Vagina (tissue), 2 donors: ENCODE measurements at regions not wholly inside any gene's neighbourhood (a gene's known extent, or its start where the extent isn't known, plus 50 kb on each side); places are given as distances from the start of the nearest gene placed in this dataset.
"Not testable (repeated sequence)": the region's sequence is repeated elsewhere in the genome, so short reads cannot be mapped to it uniquely, and the experiment has no call there.

Experiments used
- DNase-seq, 2 donors: peaks; one replicate each; pipeline ENCODE4 v3.0.0-alpha.2; 2017; ENCODE audit errors: extremely low spot score in 2 of 2
- H3K27ac ChIP-seq: fragments of 200-600 bp; sonication (generic); one replicate; pipeline ENCODE4 v1.5.1; 2019
- H3K27me3 ChIP-seq: fragments of 200-600 bp; sonication (generic); one replicate; pipeline ENCODE4 v1.5.1; 2019
- H3K36me3 ChIP-seq, 2 donors: fragments of 200-600 bp; sonication (generic); one replicate each; pipeline ENCODE4 v1.5.1; 2017 to 2019
- H3K4me1 ChIP-seq: fragments of 200-600 bp; sonication (generic); one replicate; pipeline ENCODE4 v1.5.1; 2019
- H3K4me3 ChIP-seq, 2 donors: fragments of 200-600 bp; sonication (generic); 1 replicate in 1 of 2; 2 replicates in 1 of 2; pipeline ENCODE4 v1.5.1; 2016 to 2019
- H3K9me3 ChIP-seq: fragments of 200-600 bp; sonication (generic); one replicate; pipeline ENCODE4 v1.5.1; 2019
- POLR2A ChIP-seq, 2 donors: fragments of 450-650 bp; IDR thresholded peaks; one replicate each; pipeline ENCODE4 v1.6.1; 2017; ENCODE audit warnings: antibody characterized with exemption in 2 of 2, mild to moderate bottlenecking in 2 of 2, moderate library complexity in 2 of 2
- POLR2AphosphoS5 ChIP-seq, 2 donors: sonication (generic); formaldehyde crosslinking; IDR thresholded peaks; one replicate each; pipeline ENCODE4 v1.9.0; 2017; ENCODE audit warnings: antibody characterized with exemption in 2 of 2, mild to moderate bottlenecking in 2 of 2, low read depth in 1 of 2; ENCODE audit not compliant: insufficient read depth in 1 of 2
- intact Hi-C: fragments of 100-400 bp; cut with DNase I; formaldehyde crosslinking; loops from one replicate; pipeline ENCODE4 v1.15.1; 2023
- TF ChIP-seq, protein P1 (sequence below), 3 experiments: fragments of 450-650 bp in 2 of 3; fragments of 200-600 bp in 1 of 3; sonication (generic) in 1 of 3; IDR thresholded peaks; one replicate each; pipeline ENCODE4 v1.5.1; 2017 to 2019; ENCODE audit warnings: antibody characterized with exemption in 3 of 3, mild to moderate bottlenecking in 2 of 3, moderate library complexity in 2 of 3

DNA sequence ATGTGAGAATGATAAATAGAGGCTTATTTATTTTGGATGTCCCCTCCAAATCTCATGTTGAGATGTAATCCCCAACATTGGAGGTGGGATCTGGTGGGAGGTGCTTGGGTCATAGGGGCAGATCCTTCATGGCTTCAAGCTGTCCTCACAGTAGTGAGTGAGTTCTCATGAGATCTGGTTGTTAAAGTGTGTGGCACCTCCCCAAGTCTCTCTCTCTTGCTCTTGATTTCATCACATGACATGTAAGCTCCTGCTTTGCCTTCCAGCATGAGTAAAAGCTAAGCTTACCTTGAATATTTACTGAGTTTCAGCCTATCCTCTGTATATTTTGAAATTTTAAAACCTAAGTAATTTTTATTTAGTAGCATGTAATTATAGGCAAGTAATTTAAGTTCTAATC lies 444.9 kb downstream of the ARL4A start:
- intact Hi-C loops = no loop called here
- no peak overlapping the region for H3K4me3 ChIP-seq
- DNase-seq = no peak
- no peak overlapping the region for H3K27ac ChIP-seq
- H3K9me3 ChIP-seq = no peaks in the 10 kb centered on the region
- H3K36me3 ChIP-seq = no peaks in the 10 kb centered on the region
- H3K27me3 ChIP-seq = no peaks in the 10 kb centered on the region
- no peaks in the 10 kb centered on the region for H3K4me1 ChIP-seq
- no peak for TF ChIP-seq POLR2AphosphoS5 (IDR thresholded peaks at IDR 0.05; ENCODE audit: insufficient read depth in 1 of 2, low read depth in 1 of 2)
- TF ChIP-seq, protein P1, sequence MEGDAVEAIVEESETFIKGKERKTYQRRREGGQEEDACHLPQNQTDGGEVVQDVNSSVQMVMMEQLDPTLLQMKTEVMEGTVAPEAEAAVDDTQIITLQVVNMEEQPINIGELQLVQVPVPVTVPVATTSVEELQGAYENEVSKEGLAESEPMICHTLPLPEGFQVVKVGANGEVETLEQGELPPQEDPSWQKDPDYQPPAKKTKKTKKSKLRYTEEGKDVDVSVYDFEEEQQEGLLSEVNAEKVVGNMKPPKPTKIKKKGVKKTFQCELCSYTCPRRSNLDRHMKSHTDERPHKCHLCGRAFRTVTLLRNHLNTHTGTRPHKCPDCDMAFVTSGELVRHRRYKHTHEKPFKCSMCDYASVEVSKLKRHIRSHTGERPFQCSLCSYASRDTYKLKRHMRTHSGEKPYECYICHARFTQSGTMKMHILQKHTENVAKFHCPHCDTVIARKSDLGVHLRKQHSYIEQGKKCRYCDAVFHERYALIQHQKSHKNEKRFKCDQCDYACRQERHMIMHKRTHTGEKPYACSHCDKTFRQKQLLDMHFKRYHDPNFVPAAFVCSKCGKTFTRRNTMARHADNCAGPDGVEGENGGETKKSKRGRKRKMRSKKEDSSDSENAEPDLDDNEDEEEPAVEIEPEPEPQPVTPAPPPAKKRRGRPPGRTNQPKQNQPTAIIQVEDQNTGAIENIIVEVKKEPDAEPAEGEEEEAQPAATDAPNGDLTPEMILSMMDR (IDR thresholded peaks at IDR 0.05) = no peak
- no peak for TF ChIP-seq POLR2A (IDR thresholded peaks at IDR 0.05)

DNA sequence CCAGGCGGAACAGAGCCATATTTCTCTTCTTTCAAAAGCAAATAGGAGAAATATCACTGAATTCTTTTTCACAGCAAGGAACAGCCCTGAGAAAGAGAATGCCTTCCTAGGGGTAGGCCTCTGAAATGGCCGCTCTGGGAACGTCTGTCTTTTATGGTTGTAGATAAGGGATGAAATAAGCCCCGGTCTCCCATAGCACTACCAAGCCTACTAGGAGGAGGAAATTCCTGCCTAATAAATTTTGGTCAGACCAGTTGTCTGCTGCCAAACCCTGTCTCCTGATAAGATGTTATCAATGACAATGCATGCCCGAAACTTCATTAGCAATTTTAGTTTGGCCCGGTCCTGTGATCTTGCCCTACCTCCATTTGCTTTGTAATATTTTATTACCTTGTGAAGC lies 448.9 kb downstream of the ARL4A start:
- H3K27me3 ChIP-seq, H3K27ac ChIP-seq, H3K4me1 ChIP-seq, H3K9me3 ChIP-seq, H3K36me3 ChIP-seq, DNase-seq, H3K4me3 ChIP-seq, intact Hi-C loops: not testable (repeated sequence)

DNA sequence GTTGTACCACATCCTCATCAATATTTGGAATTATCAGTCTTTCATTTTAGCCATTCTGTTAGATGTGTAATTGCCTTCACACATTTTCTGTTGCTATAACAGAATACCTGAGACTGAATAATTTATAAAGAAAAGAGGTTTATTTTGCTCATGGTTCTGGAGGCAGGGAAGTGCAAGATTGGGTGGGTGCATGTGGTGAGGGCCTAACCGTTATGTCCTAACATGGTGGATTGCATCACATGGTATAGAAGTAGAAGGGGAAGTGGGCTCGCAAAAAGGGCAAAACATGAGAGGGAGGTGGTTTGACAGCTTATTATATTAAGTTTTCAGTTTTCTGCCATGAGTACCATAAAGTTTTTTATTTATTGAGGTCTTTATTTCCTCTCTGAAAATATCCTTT lies 452.0 kb downstream of the ARL4A start:
- H3K4me3 ChIP-seq = no peak overlapping the region

DNA sequence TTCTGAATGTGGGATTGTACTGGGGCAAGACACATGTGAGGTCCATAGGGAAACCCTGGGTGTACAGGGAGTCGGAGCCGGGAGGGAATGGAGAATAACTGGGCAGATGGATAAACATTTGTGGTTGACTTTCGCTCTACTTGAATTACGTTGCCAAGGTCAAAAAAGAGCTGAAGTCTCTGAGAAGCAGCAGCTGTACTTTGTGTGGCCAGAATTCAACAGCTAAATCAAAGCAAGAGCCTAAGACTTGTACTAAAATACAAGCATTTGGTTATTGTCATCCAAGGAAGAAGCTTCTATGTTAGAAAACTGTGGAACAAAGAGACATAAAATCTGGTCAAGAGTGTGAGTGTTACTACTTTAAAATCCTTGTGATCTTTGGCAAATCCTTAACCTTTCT lies 457.2 kb downstream of the ARL4A start:
- no peaks in the 10 kb centered on the region for H3K4me1 ChIP-seq
- H3K9me3 ChIP-seq = no peaks in the 10 kb centered on the region
- no peaks in the 10 kb centered on the region for H3K27me3 ChIP-seq
- no peak overlapping the region for H3K27ac ChIP-seq
- H3K36me3 ChIP-seq = no peaks in the 10 kb centered on the region
- no peak for DNase-seq
- intact Hi-C loops = no loop called here
- no peak for TF ChIP-seq POLR2A (IDR thresholded peaks at IDR 0.05)
- TF ChIP-seq, protein P1 (IDR thresholded peaks at IDR 0.05) = no peak
- no peak for TF ChIP-seq POLR2AphosphoS5 (IDR thresholded peaks at IDR 0.05; ENCODE audit: insufficient read depth in 1 of 2, low read depth in 1 of 2)
- no peak overlapping the region for H3K4me3 ChIP-seq

More for the DNA sequence above, 452.0 kb downstream of the ARL4A start:
- TF ChIP-seq POLR2A (IDR thresholded peaks at IDR 0.05) (no peak), POLR2AphosphoS5 (IDR thresholded peaks at IDR 0.05; ENCODE audit: insufficient read depth in 1 of 2, low read depth in 1 of 2) (no peak)
- TF ChIP-seq, protein P1 (IDR thresholded peaks at IDR 0.05) = no peak
- Histone ChIP-seq H3K36me3 (no peaks in the 10 kb centered on the region), H3K27me3 (no peaks in the 10 kb centered on the region), H3K9me3 (no peaks in the 10 kb centered on the region), H3K4me1 (no peaks in the 10 kb centered on the region), H3K27ac (no peak overlapping the region)
- intact Hi-C loops = no loop called here
- no peak for DNase-seq

DNA sequence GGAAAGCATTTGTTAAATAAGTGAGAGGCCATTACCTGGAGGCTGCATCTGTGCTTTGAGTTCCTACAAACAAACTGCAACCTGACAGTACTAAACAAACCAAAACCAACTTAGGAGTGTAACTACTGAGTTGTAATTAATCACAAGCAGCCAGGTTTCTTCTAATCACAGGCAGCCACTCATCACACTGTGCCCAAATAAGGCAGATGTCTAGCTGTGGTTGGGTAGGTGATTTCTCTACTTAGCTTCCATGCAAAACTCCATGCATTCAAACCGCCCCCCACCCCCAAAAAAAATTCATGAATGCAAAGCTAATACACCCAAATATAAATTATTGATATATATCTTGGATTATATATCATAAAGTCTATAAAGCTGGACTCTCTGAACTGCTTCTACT lies 461.1 kb downstream of the ARL4A start:
- no peak for DNase-seq
- H3K9me3 ChIP-seq = no peaks in the 10 kb centered on the region
- TF ChIP-seq POLR2A (IDR thresholded peaks at IDR 0.05) (no peak), POLR2AphosphoS5 (IDR thresholded peaks at IDR 0.05; ENCODE audit: insufficient read depth in 1 of 2, low read depth in 1 of 2) (no peak)
- TF ChIP-seq, protein P1 (IDR thresholded peaks at IDR 0.05) = no peak
- no peak overlapping the region for H3K27ac ChIP-seq
- no peaks in the 10 kb centered on the region for H3K4me1 ChIP-seq
- H3K27me3 ChIP-seq = no peaks in the 10 kb centered on the region
- intact Hi-C loops = no loop called here
- H3K36me3 ChIP-seq = no peaks in the 10 kb centered on the region
- H3K4me3 ChIP-seq = no peak overlapping the region

DNA sequence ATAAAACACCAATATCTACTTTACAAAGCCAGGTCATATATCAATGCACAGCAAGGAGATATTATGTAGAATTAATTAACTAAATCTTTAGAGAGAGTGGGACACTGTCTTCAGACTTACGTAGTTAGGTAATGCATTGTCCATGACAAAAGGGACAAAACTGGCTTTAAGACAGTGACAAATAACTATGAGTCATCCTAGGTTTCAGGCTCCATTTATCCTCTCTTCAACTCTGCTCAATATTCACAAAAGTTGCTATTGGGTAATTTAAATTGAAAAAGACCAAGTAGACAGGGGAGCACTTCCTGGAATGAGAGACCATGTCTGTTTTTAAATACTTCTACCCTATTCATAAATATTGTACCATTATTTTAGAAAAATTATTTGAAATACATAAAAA lies 464.5 kb downstream of the ARL4A start:
- no peak for DNase-seq
- Histone ChIP-seq H3K36me3 (no peaks in the 10 kb centered on the region), H3K4me3 (no peak overlapping the region), H3K9me3 (no peaks in the 10 kb centered on the region), H3K27ac (no peak overlapping the region), H3K27me3 (no peaks in the 10 kb centered on the region), H3K4me1 (no peaks in the 10 kb centered on the region)
- intact Hi-C loops = no loop called here
- TF ChIP-seq POLR2AphosphoS5 (IDR thresholded peaks at IDR 0.05; ENCODE audit: insufficient read depth in 1 of 2, low read depth in 1 of 2) (no peak), POLR2A (IDR thresholded peaks at IDR 0.05) (no peak)
- TF ChIP-seq, protein P1 (IDR thresholded peaks at IDR 0.05) = no peak
